Tibial artery (tissue), 4 donors: ENCODE measurements at regions not wholly inside any gene's neighbourhood (a gene's known extent, or its start where the extent isn't known, plus 50 kb on each side); places are given as distances from the start of the nearest gene placed in this dataset.

Experiments used
- DNase-seq, 2 donors: peaks; one replicate each; pipeline ENCODE4 v3.0.0-alpha.2; 2019
- H3K27ac ChIP-seq, 2 donors: fragments of 200-600 bp; sonication (generic) in 1 of 2; 1 replicate in 1 of 2; 2 replicates in 1 of 2; pipeline ENCODE4 v1.5.1; 2018 to 2019; ENCODE audit warnings: mild to moderate bottlenecking in 1 of 2
- H3K27me3 ChIP-seq, 2 donors: fragments of 200-600 bp; sonication (generic) in 1 of 2; one replicate each; pipeline versions ENCODE4 v1.5.1 to v1.6.0; 2016 to 2019
- H3K36me3 ChIP-seq, 3 donors: fragments of 200-600 bp; sonication (generic) in 2 of 3; one replicate each; pipeline ENCODE4 v1.5.1; 2016 to 2019; ENCODE audit warnings: mild to moderate bottlenecking in 2 of 3
- H3K4me1 ChIP-seq, 4 donors: fragments of 200-600 bp; sonication (generic) in 2 of 4; 1 replicate in 3 of 4; 2 replicates in 1 of 4; pipeline ENCODE4 v1.5.1; 2016 to 2019
- H3K4me3 ChIP-seq, 2 donors: fragments of 200-600 bp; sonication (generic) in 1 of 2; 1 replicate in 1 of 2; 2 replicates in 1 of 2; pipeline ENCODE4 v1.5.1; 2018 to 2019; ENCODE audit warnings: mild to moderate bottlenecking in 2 of 2
- H3K9me3 ChIP-seq, 3 donors: fragments of 200-600 bp; sonication (generic) in 1 of 3; one replicate each; pipeline ENCODE4 v1.5.1; 2016 to 2019
- CTCF ChIP-seq, 2 experiments: fragments of 200-600 bp in 1 of 2; fragments of 450-650 bp in 1 of 2; IDR thresholded peaks; one replicate each; pipeline ENCODE4 v1.5.1; 2017 to 2019; ENCODE audit warnings: antibody characterized with exemption in 2 of 2, mild to moderate bottlenecking in 1 of 2, moderate library complexity in 1 of 2
- intact Hi-C: fragments of 100-400 bp; cut with DNase I; formaldehyde crosslinking; loops from one replicate; pipeline ENCODE4 v1.15.0; 2023; ENCODE audit warnings: low total_unique reads

GRCh38 chr6:15716889-15717288 lies 54.1 kb upstream of the DTNBP1 start:
- no peak overlapping the region for H3K4me3 ChIP-seq
- H3K27me3 ChIP-seq, result no peaks in the 10 kb centered on the region
- no peak overlapping the region for H3K27ac ChIP-seq
- no peak for TF ChIP-seq CTCF (IDR thresholded peaks at IDR 0.05)
- intact Hi-C loops, result no loop called here
- H3K36me3 ChIP-seq, result no peaks in the 10 kb centered on the region
- H3K4me1 ChIP-seq, result peaks cover 0 to 14% (median 11%) of the 10 kb centered on the region in 4 donors
- peaks cover 0 to 10% (median 0%) of the 10 kb centered on the region in 3 donors for H3K9me3 ChIP-seq
- DNase-seq, result no peak

GRCh38 chr6:15715851-15716250 lies 53.0 kb upstream of the DTNBP1 start:
- intact Hi-C loops, result no loop called here
- DNase-seq, result no peak
- no peak for TF ChIP-seq CTCF (IDR thresholded peaks at IDR 0.05)
- Histone ChIP-seq H3K4me3 (no peak overlapping the region), H3K36me3 (no peaks in the 10 kb centered on the region), H3K27me3 (no peaks in the 10 kb centered on the region), H3K27ac (no peak overlapping the region), H3K4me1 (peaks cover 0 to 14% (median 11%) of the 10 kb centered on the region in 4 donors), H3K9me3 (peaks cover 0 to 10% (median 0%) of the 10 kb centered on the region in 3 donors)

GRCh38 chr6:15715060-15715459 lies 52.2 kb upstream of the DTNBP1 start:
- no peak for DNase-seq
- no peaks in the 10 kb centered on the region for H3K36me3 ChIP-seq
- H3K4me3 ChIP-seq, result no peak overlapping the region
- no peaks in the 10 kb centered on the region for H3K27me3 ChIP-seq
- no peak for TF ChIP-seq CTCF (IDR thresholded peaks at IDR 0.05)
- H3K4me1 ChIP-seq, result peaks cover 0 to 14% (median 11%) of the 10 kb centered on the region in 4 donors
- peaks cover 0 to 10% (median 0%) of the 10 kb centered on the region in 3 donors for H3K9me3 ChIP-seq
- H3K27ac ChIP-seq, result no peak overlapping the region
- intact Hi-C loops, result no loop called here

- peaks cover 0 to 10% (median 0%) of the 10 kb centered on the region in 3 donors for H3K9me3 ChIP-seq
- H3K4me3 ChIP-seq, result no peak overlapping the region
- no peak for DNase-seq
- no peak for TF ChIP-seq CTCF (IDR thresholded peaks at IDR 0.05)
- H3K27me3 ChIP-seq, result no peaks in the 10 kb centered on the region
- intact Hi-C loops, result no loop called here
- H3K27ac ChIP-seq, result no peak overlapping the region
- no peaks in the 10 kb centered on the region for H3K36me3 ChIP-seq
- H3K4me1 ChIP-seq, result peaks cover 0 to 14% (median 11%) of the 10 kb centered on the region in 4 donors
These were observed 51.8 kb upstream of the DTNBP1 start for GRCh38 chr6:15714658-15715057.

GRCh38 chr6:15713325-15713724 lies 50.5 kb upstream of the DTNBP1 start:
- Histone ChIP-seq H3K27me3 (no peaks in the 10 kb centered on the region), H3K4me1 (peaks cover 0 to 14% (median 11%) of the 10 kb centered on the region in 4 donors), H3K9me3 (peaks cover 0 to 10% (median 0%) of the 10 kb centered on the region in 3 donors), H3K4me3 (no peak overlapping the region), H3K27ac (no peak overlapping the region), H3K36me3 (no peaks in the 10 kb centered on the region)
- no peak for TF ChIP-seq CTCF (IDR thresholded peaks at IDR 0.05)
- intact Hi-C loops, result no loop called here
- DNase-seq, result no peak

- TF ChIP-seq CTCF (IDR thresholded peaks at IDR 0.05), result no peak
- no peak for DNase-seq
- Histone ChIP-seq H3K4me1 (peaks cover 0 to 14% (median 11%) of the 10 kb centered on the region in 4 donors), H3K36me3 (no peaks in the 10 kb centered on the region), H3K4me3 (no peak overlapping the region), H3K9me3 (peaks cover 0 to 10% (median 0%) of the 10 kb centered on the region in 3 donors), H3K27ac (no peak overlapping the region), H3K27me3 (no peaks in the 10 kb centered on the region)
- intact Hi-C loops, result no loop called here
These were observed 50.0 kb upstream of the DTNBP1 start for GRCh38 chr6:15712797-15713196.
